H1 (cell line): ENCODE measurements at regions not wholly inside any gene's neighbourhood (a gene's known extent, or its start where the extent isn't known, plus 50 kb on each side); places are given as distances from the start of the nearest gene placed in this dataset.

ENCODE experiments used
- CTCF ChIA-PET: fragments of 300-600 bp; sonication (Branson Sonifier 250); formaldehyde crosslinking; loops from one replicate; lab custom pipeline; 2021; ENCODE audit not compliant: partially characterized antibody; lab: Charles Lee
- POLR2A ChIA-PET: fragments of 300-600 bp; sonication (Branson Sonifier 250); formaldehyde crosslinking; loops from one replicate; lab custom pipeline; 2021; ENCODE audit warnings: inconsistent platforms; ENCODE audit not compliant: partially characterized antibody; lab: Charles Lee
- DNase-seq, 2 experiments: peaks; one replicate each; pipeline versions ENCODE4 v3.0.0 to v3.0.0-alpha.2; 2010 to 2022; ENCODE audit warnings: low spot score in 2 of 2, low read depth in 1 of 2, mixed read lengths in 1 of 2
- FAIRE-seq: peaks from 2 replicates; lab custom pipeline; 2011; peaks lifted over from hg19 to GRCh38; lab: Jason Lieb, UNC
- H2AFZ ChIP-seq: 2 replicates; pipeline ENCODE4 v1.8.1; 2012; ENCODE audit warnings: low read length, inconsistent platforms
- H2AK5ac ChIP-seq: 2 replicates; pipeline ENCODE4 v1.6.1; 2013; ENCODE audit warnings: low read depth, low read length
- H2BK120ac ChIP-seq: replicated peaks from 2 replicates; pipeline ENCODE3; 2013; ENCODE audit warnings: low read depth, low read length, inconsistent platforms
- H2BK12ac ChIP-seq: 2 replicates; pipeline ENCODE4 v1.6.1; 2013; ENCODE audit warnings: low read depth, low read length
- H2BK15ac ChIP-seq: 2 replicates; pipeline ENCODE4 v1.6.1; 2013; ENCODE audit warnings: low read length
- H2BK20ac ChIP-seq: 2 replicates; pipeline ENCODE4 v1.6.1; 2013; ENCODE audit warnings: low read length
- H2BK5ac ChIP-seq: 2 replicates; pipeline ENCODE4 v1.6.1; 2013; ENCODE audit warnings: low read depth, low read length
- H3K14ac ChIP-seq: 2 replicates; pipeline ENCODE4 v1.6.1; 2013; ENCODE audit warnings: inconsistent platforms; ENCODE audit not compliant: insufficient read length
- H3K18ac ChIP-seq: 2 replicates; pipeline ENCODE4 v1.6.1; 2013; ENCODE audit warnings: low read length; ENCODE audit errors: extremely low read depth
- H3K23ac ChIP-seq: 2 replicates; pipeline ENCODE4 v1.6.1; 2013; ENCODE audit warnings: inconsistent platforms; ENCODE audit not compliant: insufficient read length
- H3K23me2 ChIP-seq: 2 replicates; pipeline ENCODE4 v1.6.1; 2013; ENCODE audit warnings: low read depth, low read length
- H3K27ac ChIP-seq: 2 replicates; pipeline ENCODE4 v1.6.1; 2011; ENCODE audit warnings: low read depth, low read length, inconsistent platforms
- H3K27me3 ChIP-seq, 4 experiments: replicated peaks in 1 of 4; 1 replicate in 1 of 4; 2 replicates in 3 of 4; pipeline versions ENCODE4 v1.6.1 to v1.8.1; 2011 to 2013; ENCODE audit warnings: low read length in 3 of 4, mild to moderate bottlenecking in 3 of 4, inconsistent platforms in 2 of 4, mixed read lengths in 2 of 4, moderate library complexity in 1 of 4; ENCODE audit not compliant: control insufficient read depth in 3 of 4, insufficient read depth in 3 of 4; ENCODE audit errors: extremely low read depth in 1 of 4
- H3K36me3 ChIP-seq, 4 experiments: 2 replicates each; pipeline versions ENCODE4 v1.6.1 to v1.8.1; 2011 to 2013; ENCODE audit warnings: mild to moderate bottlenecking in 4 of 4, low read length in 3 of 4, moderate library complexity in 2 of 4, control low read depth in 1 of 4, inconsistent platforms in 1 of 4; ENCODE audit not compliant: insufficient read depth in 4 of 4, control insufficient read depth in 2 of 4
- H3K4ac ChIP-seq: replicated peaks from 2 replicates; pipeline ENCODE3; 2013; ENCODE audit warnings: low read length, low read depth, mixed read lengths, inconsistent platforms; ENCODE audit not compliant: insufficient read length
- H3K4me1 ChIP-seq, 4 experiments: replicated peaks in 1 of 4; 1 replicate in 1 of 4; 2 replicates in 3 of 4; pipeline versions ENCODE4 v1.6.1 to v1.8.1; 2011 to 2013; ENCODE audit warnings: low read length in 3 of 4, inconsistent platforms in 2 of 4, mixed read lengths in 1 of 4; ENCODE audit not compliant: insufficient read depth in 4 of 4, control insufficient read depth in 3 of 4
- H3K4me2 ChIP-seq, 2 experiments: 2 replicates each; pipeline versions ENCODE4 v1.6.1 to v1.8.1; 2011 to 2013; ENCODE audit warnings: low read depth in 2 of 2, low read length in 2 of 2, control low read depth in 1 of 2, inconsistent platforms in 1 of 2, mild to moderate bottlenecking in 1 of 2; ENCODE audit not compliant: insufficient read depth in 1 of 2
- H3K4me3 ChIP-seq, 4 experiments: fragments of 200-600, 300-600 bp in 1 of 4; sonication (generic), shearing (Covaris generic), sonication (Bioruptor Twin) in 1 of 4; 2 replicates each; pipeline versions ENCODE4 v1.5.1 to v1.8.1; 2011 to 2016; ENCODE audit warnings: low read length in 4 of 4, low read depth in 3 of 4, control low read depth in 2 of 4, inconsistent platforms in 2 of 4, mild to moderate bottlenecking in 2 of 4, mixed read lengths in 1 of 4, moderate library complexity in 1 of 4; ENCODE audit not compliant: insufficient read depth in 2 of 4; ENCODE audit errors: extremely low read depth in 1 of 4
- H3K56ac ChIP-seq: replicated peaks from 2 replicates; pipeline ENCODE3; 2013; ENCODE audit warnings: low read depth, mild to moderate bottlenecking, mixed read lengths, low read length, inconsistent platforms; ENCODE audit not compliant: insufficient read length
- H3K79me1 ChIP-seq: 2 replicates; pipeline ENCODE4 v1.6.1; 2013; ENCODE audit warnings: low read depth, low read length, control low read depth
- H3K79me2 ChIP-seq, 2 experiments: 2 replicates each; pipeline versions ENCODE4 v1.6.1 to v1.8.1; 2012 to 2013; ENCODE audit warnings: low read length in 2 of 2, mild to moderate bottlenecking in 2 of 2, inconsistent platforms in 1 of 2; ENCODE audit not compliant: insufficient read depth in 2 of 2, control insufficient read depth in 1 of 2
- H3K9ac ChIP-seq, 4 experiments: replicated peaks in 1 of 4; 1 replicate in 1 of 4; 2 replicates in 3 of 4; pipeline versions ENCODE4 v1.6.1 to v1.8.1; 2011 to 2013; ENCODE audit warnings: low read depth in 3 of 4, low read length in 3 of 4, control low read depth in 2 of 4, mild to moderate bottlenecking in 2 of 4, moderate library complexity in 2 of 4, inconsistent platforms in 1 of 4; ENCODE audit errors: extremely low read depth in 1 of 4
- H3K9me3 ChIP-seq, 2 experiments: 2 replicates each; pipeline versions ENCODE4 v1.6.1 to v1.8.1; 2012 to 2013; ENCODE audit warnings: mild to moderate bottlenecking in 2 of 2, moderate library complexity in 2 of 2, control low read depth in 1 of 2, inconsistent platforms in 1 of 2, low read depth in 1 of 2, low read length in 1 of 2, mixed read lengths in 1 of 2; ENCODE audit not compliant: insufficient read depth in 2 of 2
- H4K20me1 ChIP-seq, 2 experiments: replicated peaks in 1 of 2; 2 replicates each; pipeline versions ENCODE3 to v1.8.1; 2011 to 2013; ENCODE audit warnings: inconsistent platforms in 2 of 2, low read length in 2 of 2, mild to moderate bottlenecking in 1 of 2; ENCODE audit not compliant: insufficient read depth in 2 of 2, control insufficient read depth in 1 of 2
- H4K5ac ChIP-seq: 2 replicates; pipeline ENCODE4 v1.6.1; 2013; ENCODE audit warnings: low read length, low read depth, mixed read lengths, inconsistent platforms; ENCODE audit not compliant: insufficient read length
- H4K8ac ChIP-seq: 2 replicates; pipeline ENCODE4 v1.8.0; 2013; ENCODE audit warnings: mild to moderate bottlenecking, moderate library complexity, low read length, inconsistent platforms; ENCODE audit not compliant: insufficient read depth; ENCODE audit errors: extremely low read depth
- H4K91ac ChIP-seq: replicated peaks from 2 replicates; pipeline ENCODE3; 2013; ENCODE audit warnings: low read length, mixed read lengths, inconsistent platforms; ENCODE audit not compliant: insufficient read length
- BRCA1 ChIP-seq: IDR thresholded peaks from 2 replicates; pipeline ENCODE4 v1.6.1; 2012; ENCODE audit warnings: low read depth, low read length, improper control_type of control experiment
- CBX5 ChIP-seq: fragments of 300-800, 300-1000 bp; sonication (generic); IDR thresholded peaks from 2 replicates; pipeline ENCODE4 v1.7.1; 2016; ENCODE audit warnings: antibody characterized with exemption, low read length, low read depth
- CEBPB ChIP-seq: IDR thresholded peaks from 2 replicates; pipeline ENCODE4 v1.6.1; 2012; ENCODE audit warnings: low read depth, low read length
- CHD2 ChIP-seq: IDR thresholded peaks from 2 replicates; pipeline ENCODE4 v1.6.1; 2012; ENCODE audit warnings: low read length, improper control_type of control experiment
- CREB1 ChIP-seq: IDR thresholded peaks from 2 replicates; pipeline ENCODE4 v1.6.1; 2012; ENCODE audit warnings: inconsistent platforms
- HDAC6 ChIP-seq: IDR thresholded peaks from one replicate; pipeline ENCODE4 v1.7.1; 2012; ENCODE audit warnings: low read depth, mild to moderate bottlenecking, inconsistent platforms, low read length, moderate library complexity
- KDM5A ChIP-seq: fragments of 200-600 bp; IDR thresholded peaks from 2 replicates; pipeline ENCODE4 v1.7.1; 2012; ENCODE audit warnings: mild to moderate bottlenecking, low read length, inconsistent platforms, mixed read lengths
- PHF8 ChIP-seq: fragments of 200-600 bp; sonication (generic); conservative IDR thresholded peaks from 2 replicates; pipeline ENCODE4 v1.7.1; 2012; ENCODE audit warnings: low read depth, mild to moderate bottlenecking, inconsistent platforms, low read length, moderate library complexity
- SUZ12 ChIP-seq: fragments of 200-600 bp; sonication (generic); IDR thresholded peaks from 2 replicates; pipeline ENCODE4 v1.6.1; 2012; ENCODE audit warnings: mild to moderate bottlenecking, inconsistent platforms, low read length, moderate library complexity, mixed read lengths
- USF2 ChIP-seq: IDR thresholded peaks from 2 replicates; pipeline ENCODE4 v1.6.1; 2011; ENCODE audit warnings: low read length, improper control_type of control experiment
- WGBS, 2 experiments: shearing (Covaris generic) in 1 of 2; methylation state at CpG; one replicate each; pipeline versions ENCODE4 v1.1.6 to v1.1.7; 2013 to 2015; ENCODE audit warnings: low lambda C conversion rate in 2 of 2, mixed read lengths in 2 of 2, inconsistent platforms in 1 of 2, low coverage in 1 of 2, missing lambda C conversion rate in 1 of 2; ENCODE audit not compliant: insufficient replicate concordance in 2 of 2, insufficient coverage in 1 of 2, insufficient read length in 1 of 2; ENCODE audit errors: extremely low coverage in 1 of 2, missing lambda C conversion rate in 1 of 2; 5-methylcytosine and 5-hydroxymethylcytosine counted together

GRCh38 chr2:41314511-41315070 lies 733.2 kb upstream of the PKDCC start:
- H2BK5ac ChIP-seq: no peak overlapping the region
- no peak overlapping the region for H2BK120ac ChIP-seq
- H3K56ac ChIP-seq: no peak overlapping the region
- POLR2A ChIA-PET: no interaction called here
- H3K36me3 ChIP-seq: no peaks in the 10 kb centered on the region
- CTCF ChIA-PET: interaction anchor here (1.3 to 1.5 kb wide), 2 partner anchors 20 to 84 kb away, joined by 3 read pairs; no protein-coding TSS in a partner anchor
- H3K27me3 ChIP-seq: no peaks in the 10 kb centered on the region
- no peak overlapping the region for H4K5ac ChIP-seq
- H2AFZ ChIP-seq: no peak overlapping the region
- no peaks in the 10 kb centered on the region for H3K9me3 ChIP-seq
- H3K9ac ChIP-seq: no peak overlapping the region
- H2BK15ac ChIP-seq: no peak overlapping the region
- DNase-seq (no peak), FAIRE-seq (no peak)
- no peaks in the 10 kb centered on the region for H3K4me1 ChIP-seq
- H3K79me2 ChIP-seq: no peaks in the 10 kb centered on the region
- H3K14ac ChIP-seq: no peak overlapping the region
- no peak overlapping the region for H3K4me2 ChIP-seq
- no peak overlapping the region for H3K4me3 ChIP-seq
- no peak overlapping the region for H2BK12ac ChIP-seq
- H3K79me1 ChIP-seq: no peaks in the 10 kb centered on the region
- no peak overlapping the region for H2AK5ac ChIP-seq
- H2BK20ac ChIP-seq: no peak overlapping the region
- no peak overlapping the region for H3K23ac ChIP-seq
- H3K18ac ChIP-seq: no peak overlapping the region
- 63% methylated on average over 3 of the region's 3 CpGs; no CpG with 5 or more reads in 1 of the 2 experiments for WGBS, 2 experiments
- no peak overlapping the region for H4K8ac ChIP-seq
- H4K20me1 ChIP-seq: no peaks in the 10 kb centered on the region
- H3K23me2 ChIP-seq: no peaks in the 10 kb centered on the region
- H3K27ac ChIP-seq: no peak overlapping the region
- no peak overlapping the region for H3K4ac ChIP-seq
- H4K91ac ChIP-seq: no peak overlapping the region
- no peak for TF ChIP-seq CREB1
- TF ChIP-seq BRCA1: no peak
- no peak for TF ChIP-seq SUZ12
- TF ChIP-seq USF2: no peak
- TF ChIP-seq CEBPB: no peak
- TF ChIP-seq PHF8: no peak
- no peak for TF ChIP-seq CHD2
- no peak for TF ChIP-seq CBX5
- TF ChIP-seq HDAC6: no peak
- TF ChIP-seq KDM5A: no peak
